Loucy (cell line): ENCODE measurements at regions not wholly inside any gene's neighbourhood (a gene's known extent, or its start where the extent isn't known, plus 50 kb on each side); places are given as distances from the start of the nearest gene placed in this dataset.

Source experiments
- CTCF ChIP-seq: fragments of 200-600 bp; sonication (generic); conservative IDR thresholded peaks from 2 replicates; pipeline ENCODE4 v1.5.1; 2014; ENCODE audit warnings: mild to moderate bottlenecking, antibody characterized with exemption, low read length
- EZH2phosphoT487 ChIP-seq: fragments of 200-600 bp; IDR thresholded peaks from 2 replicates; pipeline ENCODE4 v1.6.1; 2018; ENCODE audit warnings: antibody characterized with exemption, mild to moderate bottlenecking, moderate library complexity, borderline replicate concordance

DNA sequence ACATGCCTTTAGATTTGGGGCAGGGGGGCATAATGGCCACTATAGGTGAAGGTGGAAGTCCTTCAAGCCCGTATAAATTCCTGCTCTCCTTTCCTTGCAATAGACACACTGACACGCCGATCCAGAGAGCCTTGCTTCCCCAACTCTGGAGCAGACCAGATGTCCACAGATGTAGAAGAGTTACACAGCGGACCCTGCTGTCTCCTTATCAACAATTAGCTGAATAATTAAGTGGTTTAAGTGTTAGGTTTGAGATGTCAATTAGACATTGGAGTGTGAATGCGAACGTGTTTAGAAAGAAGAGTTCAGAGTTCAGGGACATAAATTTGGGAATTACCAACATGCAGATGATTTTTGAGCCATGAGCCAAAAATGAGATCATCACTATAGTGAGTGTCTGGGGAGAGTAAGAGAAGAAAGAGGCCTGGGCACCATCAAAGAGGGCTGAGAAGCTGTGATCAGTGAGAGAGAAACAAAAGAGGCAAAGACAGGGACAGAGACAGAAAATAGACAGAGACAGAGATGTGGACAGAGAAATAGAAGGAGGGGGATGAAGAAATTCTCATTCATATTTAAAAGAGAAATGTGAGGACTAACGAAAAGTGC is 734.4 kb upstream of the ADAMTS16 start:
- no peak for TF ChIP-seq CTCF
- TF ChIP-seq EZH2phosphoT487: no peak
